ENCODE measurements at regions not wholly inside any gene's neighbourhood (a gene's known extent, or its start where the extent isn't known, plus 50 kb on each side); places are given as distances from the start of the nearest gene placed in this dataset.

GRCh38 chr1:79556189-79556588, 549.7 kb upstream of the ADGRL4 start:
- no peak for DNase-seq
- Histone ChIP-seq H3K36me3 (ENCODE audit: control insufficient read depth, insufficient read depth, low read length) (no peaks in the 10 kb centered on the region), H3K27ac (ENCODE audit: insufficient read depth, low read length, poor library complexity, severe bottlenecking) (no peak overlapping the region), H3K4me3 (ENCODE audit: low read depth, low read length) (no peak overlapping the region), H3K9me3 (ENCODE audit: control insufficient read depth in 2 of 2, low read length in 2 of 2) (no peaks in the 10 kb centered on the region), H3K4me1 (ENCODE audit: control insufficient read depth, insufficient read depth, low read length, poor library complexity, severe bottlenecking) (no peaks in the 10 kb centered on the region), H3K27me3 (ENCODE audit: control insufficient read depth, insufficient read depth, low read length) (no peaks in the 10 kb centered on the region)
- Mint-ChIP-seq H3K4me1 (no peaks in the 10 kb centered on the region), H3K4me3 (no peak overlapping the region), H3K36me3 (no peaks in the 10 kb centered on the region), H3K27ac (no peak overlapping the region), H3K27me3 (no peaks in the 10 kb centered on the region), H3K9me3 (peaks cover 0 to 13% (median 6%) of the 10 kb centered on the region in 7 donors)
- no peak for ATAC-seq (ENCODE audit: low read depth in 2 of 2)

- Mint-ChIP-seq H3K27ac (no peak overlapping the region), H3K4me3 (no peak overlapping the region), H3K4me1 (no peaks in the 10 kb centered on the region), H3K27me3 (no peaks in the 10 kb centered on the region), H3K9me3 (peaks cover 0 to 14% (median 4%) of the 10 kb centered on the region in 7 donors), H3K36me3 (no peaks in the 10 kb centered on the region)
- ATAC-seq (ENCODE audit: low read depth in 2 of 2) (no peak), DNase-seq (no peak)
- Histone ChIP-seq H3K27ac (ENCODE audit: insufficient read depth, low read length, poor library complexity, severe bottlenecking) (no peak overlapping the region), H3K9me3 (ENCODE audit: control insufficient read depth in 2 of 2, low read length in 2 of 2) (no peaks in the 10 kb centered on the region), H3K4me3 (ENCODE audit: low read depth, low read length) (no peak overlapping the region), H3K27me3 (ENCODE audit: control insufficient read depth, insufficient read depth, low read length) (no peaks in the 10 kb centered on the region), H3K4me1 (ENCODE audit: control insufficient read depth, insufficient read depth, low read length, poor library complexity, severe bottlenecking) (no peaks in the 10 kb centered on the region), H3K36me3 (ENCODE audit: control insufficient read depth, insufficient read depth, low read length) (no peaks in the 10 kb centered on the region)
Observed at GRCh38 chr1:79554688-79555087, 548.2 kb upstream of the ADGRL4 start.

GRCh38 chr1:79551321-79551720, 544.8 kb upstream of the ADGRL4 start:
- DNase-seq (no peak), ATAC-seq (ENCODE audit: low read depth in 2 of 2) (no peak)
- Mint-ChIP-seq H3K27me3 (no peaks in the 10 kb centered on the region), H3K9me3 (peaks cover 0 to 6% (median 2%) of the 10 kb centered on the region in 7 donors), H3K36me3 (no peaks in the 10 kb centered on the region), H3K4me1 (no peaks in the 10 kb centered on the region), H3K27ac (no peak overlapping the region), H3K4me3 (no peak overlapping the region)
- Histone ChIP-seq H3K27ac (ENCODE audit: insufficient read depth, low read length, poor library complexity, severe bottlenecking) (no peak overlapping the region), H3K36me3 (ENCODE audit: control insufficient read depth, insufficient read depth, low read length) (no peaks in the 10 kb centered on the region), H3K4me1 (ENCODE audit: control insufficient read depth, insufficient read depth, low read length, poor library complexity, severe bottlenecking) (no peaks in the 10 kb centered on the region), H3K27me3 (ENCODE audit: control insufficient read depth, insufficient read depth, low read length) (no peaks in the 10 kb centered on the region), H3K4me3 (ENCODE audit: low read depth, low read length) (no peak overlapping the region), H3K9me3 (ENCODE audit: control insufficient read depth in 2 of 2, low read length in 2 of 2) (no peaks in the 10 kb centered on the region)

GRCh38 chr1:79550402-79550801, 543.9 kb upstream of the ADGRL4 start:
- DNase-seq (no peak), ATAC-seq (ENCODE audit: low read depth in 2 of 2) (no peak)
- no peak overlapping the region for H3K4me3 Mint-ChIP-seq
- H3K36me3 Mint-ChIP-seq = no peaks in the 10 kb centered on the region
- no peaks in the 10 kb centered on the region for H3K27me3 ChIP-seq (ENCODE audit: control insufficient read depth, insufficient read depth, low read length)
- no peak overlapping the region for H3K27ac ChIP-seq (ENCODE audit: insufficient read depth, low read length, poor library complexity, severe bottlenecking)
- peaks cover 0 to 6% (median 3%) of the 10 kb centered on the region in 7 donors for H3K9me3 Mint-ChIP-seq
- no peaks in the 10 kb centered on the region for H3K4me1 ChIP-seq (ENCODE audit: control insufficient read depth, insufficient read depth, low read length, poor library complexity, severe bottlenecking)
- H3K27me3 Mint-ChIP-seq = no peaks in the 10 kb centered on the region
- no peaks in the 10 kb centered on the region for H3K4me1 Mint-ChIP-seq
- no peak overlapping the region for H3K27ac Mint-ChIP-seq
- H3K9me3 ChIP-seq (ENCODE audit: control insufficient read depth in 2 of 2, low read length in 2 of 2) = no peaks in the 10 kb centered on the region
- H3K4me3 ChIP-seq (ENCODE audit: low read depth, low read length) = no peak overlapping the region
- H3K36me3 ChIP-seq (ENCODE audit: control insufficient read depth, insufficient read depth, low read length) = no peaks in the 10 kb centered on the region

GRCh38 chr1:79549201-79549600, 542.7 kb upstream of the ADGRL4 start:
- peaks cover 0 to 6% (median 3%) of the 10 kb centered on the region in 7 donors for H3K9me3 Mint-ChIP-seq
- Histone ChIP-seq H3K9me3 (ENCODE audit: control insufficient read depth in 2 of 2, low read length in 2 of 2) (no peaks in the 10 kb centered on the region), H3K27ac (ENCODE audit: insufficient read depth, low read length, poor library complexity, severe bottlenecking) (no peak overlapping the region), H3K27me3 (ENCODE audit: control insufficient read depth, insufficient read depth, low read length) (no peaks in the 10 kb centered on the region), H3K4me3 (ENCODE audit: low read depth, low read length) (no peak overlapping the region), H3K4me1 (ENCODE audit: control insufficient read depth, insufficient read depth, low read length, poor library complexity, severe bottlenecking) (no peaks in the 10 kb centered on the region), H3K36me3 (ENCODE audit: control insufficient read depth, insufficient read depth, low read length) (no peaks in the 10 kb centered on the region)
- no peak overlapping the region for H3K27ac Mint-ChIP-seq
- H3K4me3 Mint-ChIP-seq = no peak overlapping the region
- H3K27me3 Mint-ChIP-seq = no peaks in the 10 kb centered on the region
- H3K4me1 Mint-ChIP-seq = no peaks in the 10 kb centered on the region
- ATAC-seq (ENCODE audit: low read depth in 2 of 2) (no peak), DNase-seq (no peak)
- no peaks in the 10 kb centered on the region for H3K36me3 Mint-ChIP-seq

- no peaks in the 10 kb centered on the region for H3K36me3 ChIP-seq (ENCODE audit: control insufficient read depth, insufficient read depth, low read length)
- Mint-ChIP-seq H3K27ac (no peak overlapping the region), H3K4me3 (no peak overlapping the region), H3K4me1 (no peaks in the 10 kb centered on the region), H3K36me3 (no peaks in the 10 kb centered on the region), H3K27me3 (no peaks in the 10 kb centered on the region), H3K9me3 (peaks cover 0 to 10% (median 3%) of the 10 kb centered on the region in 7 donors)
- no peaks in the 10 kb centered on the region for H3K4me1 ChIP-seq (ENCODE audit: control insufficient read depth, insufficient read depth, low read length, poor library complexity, severe bottlenecking)
- no peaks in the 10 kb centered on the region for H3K9me3 ChIP-seq (ENCODE audit: control insufficient read depth in 2 of 2, low read length in 2 of 2)
- H3K27ac ChIP-seq (ENCODE audit: insufficient read depth, low read length, poor library complexity, severe bottlenecking) = no peak overlapping the region
- DNase-seq (no peak), ATAC-seq (ENCODE audit: low read depth in 2 of 2) (no peak)
- no peaks in the 10 kb centered on the region for H3K27me3 ChIP-seq (ENCODE audit: control insufficient read depth, insufficient read depth, low read length)
- H3K4me3 ChIP-seq (ENCODE audit: low read depth, low read length) = no peak overlapping the region
Observed at GRCh38 chr1:79547514-79547913, 541.0 kb upstream of the ADGRL4 start.

GRCh38 chr1:79543394-79543793, 536.9 kb upstream of the ADGRL4 start:
- no peak overlapping the region for H3K4me3 ChIP-seq (ENCODE audit: low read depth, low read length)
- H3K36me3 ChIP-seq (ENCODE audit: control insufficient read depth, insufficient read depth, low read length) = no peaks in the 10 kb centered on the region
- Mint-ChIP-seq H3K4me1 (no peaks in the 10 kb centered on the region), H3K27ac (no peak overlapping the region), H3K4me3 (no peak overlapping the region), H3K27me3 (no peaks in the 10 kb centered on the region), H3K9me3 (peaks cover 0 to 4% (median 3%) of the 10 kb centered on the region in 7 donors), H3K36me3 (no peaks in the 10 kb centered on the region)
- ATAC-seq (ENCODE audit: low read depth in 2 of 2) = no peak
- no peaks in the 10 kb centered on the region for H3K27me3 ChIP-seq (ENCODE audit: control insufficient read depth, insufficient read depth, low read length)
- no peak overlapping the region for H3K27ac ChIP-seq (ENCODE audit: insufficient read depth, low read length, poor library complexity, severe bottlenecking)
- H3K9me3 ChIP-seq (ENCODE audit: control insufficient read depth in 2 of 2, low read length in 2 of 2) = no peaks in the 10 kb centered on the region
- no peaks in the 10 kb centered on the region for H3K4me1 ChIP-seq (ENCODE audit: control insufficient read depth, insufficient read depth, low read length, poor library complexity, severe bottlenecking)
- DNase-seq = no peak

GRCh38 chr1:79539001-79539400, 532.5 kb upstream of the ADGRL4 start:
- Histone ChIP-seq H3K4me3 (ENCODE audit: low read depth, low read length) (no peak overlapping the region), H3K27me3 (ENCODE audit: control insufficient read depth, insufficient read depth, low read length) (no peaks in the 10 kb centered on the region), H3K36me3 (ENCODE audit: control insufficient read depth, insufficient read depth, low read length) (no peaks in the 10 kb centered on the region), H3K27ac (ENCODE audit: insufficient read depth, low read length, poor library complexity, severe bottlenecking) (no peak overlapping the region), H3K9me3 (ENCODE audit: control insufficient read depth in 2 of 2, low read length in 2 of 2) (peaks cover 2 to 4% of the 10 kb centered on the region in 2 experiments), H3K4me1 (ENCODE audit: control insufficient read depth, insufficient read depth, low read length, poor library complexity, severe bottlenecking) (no peaks in the 10 kb centered on the region)
- ATAC-seq (ENCODE audit: low read depth in 2 of 2) (no peak), DNase-seq (no peak)
- no peaks in the 10 kb centered on the region for H3K36me3 Mint-ChIP-seq
- H3K27ac Mint-ChIP-seq = no peak overlapping the region
- no peak overlapping the region for H3K4me3 Mint-ChIP-seq
- H3K27me3 Mint-ChIP-seq = no peaks in the 10 kb centered on the region
- peaks cover 0 to 4% (median 2%) of the 10 kb centered on the region in 7 donors for H3K9me3 Mint-ChIP-seq
- no peaks in the 10 kb centered on the region for H3K4me1 Mint-ChIP-seq
